ENCODE measurements at regions not wholly inside any gene's neighbourhood (a gene's known extent, or its start where the extent isn't known, plus 50 kb on each side); places are given as distances from the start of the nearest gene placed in this dataset.

GRCh38 chr13:64371461-64371860 lies 2858.7 kb downstream of the PCDH9 start:
- TF ChIP-seq CTCF (IDR thresholded peaks at IDR 0.05; ENCODE audit: low read depth, low read length, poor library complexity, severe bottlenecking) (no peak), EZH2phosphoT487 (IDR thresholded peaks at IDR 0.05; ENCODE audit: borderline replicate concordance, low read length) (no peak)
